CD4-positive, alpha-beta T cell treated with Interleukin-21 for 1 hour (primary cell): ENCODE measurements at regions not wholly inside any gene's neighbourhood (a gene's known extent, or its start where the extent isn't known, plus 50 kb on each side); places are given as distances from the start of the nearest gene placed in this dataset.

Source experiments
- DNase-seq: peaks from one replicate; pipeline ENCODE4 v3.0.0-alpha.2; 2020

DNA sequence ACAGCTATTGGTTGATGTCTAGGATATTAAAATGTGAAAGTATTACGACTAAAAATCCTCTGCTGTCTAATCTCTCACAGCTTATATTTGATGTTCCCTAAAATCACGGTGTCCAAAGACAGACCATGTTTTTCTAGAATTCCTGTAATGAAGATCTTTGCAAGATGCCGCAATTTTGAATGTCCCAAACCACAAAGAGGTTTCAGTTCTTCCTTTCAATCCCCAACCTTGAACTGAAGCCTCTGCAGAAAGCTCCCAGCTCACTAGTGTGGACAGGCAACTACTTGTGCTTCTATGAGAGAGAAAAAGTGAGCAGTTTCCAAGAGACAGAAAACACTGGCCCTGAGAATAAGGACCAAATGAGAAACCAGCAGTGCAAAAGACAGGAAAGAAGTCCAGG lies 370.1 kb downstream of the FOXA2 start:
- no peak for DNase-seq

DNA sequence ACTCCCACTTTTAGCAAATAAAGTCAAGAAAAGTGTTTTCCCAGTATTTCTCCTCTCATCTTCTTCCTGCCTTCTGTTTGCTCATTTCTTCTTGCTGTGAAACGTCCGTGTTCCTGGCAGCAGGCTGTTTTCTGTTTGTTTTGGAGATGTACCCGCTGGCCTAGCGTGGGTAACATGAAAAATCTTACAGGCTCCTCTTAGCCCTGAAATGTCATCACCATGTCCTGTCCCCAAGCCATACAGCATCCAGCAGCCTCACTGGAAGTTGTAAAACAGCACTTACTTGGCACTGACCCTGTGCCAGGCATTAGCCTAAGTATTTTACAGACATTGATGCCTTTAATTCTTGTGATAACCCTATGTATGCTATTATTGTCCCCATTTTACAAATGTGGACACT lies 371.1 kb downstream of the FOXA2 start:
- no peak for DNase-seq

- DNase-seq = no peak
These were observed 377.1 kb downstream of the FOXA2 start for GRCh38 chr20:22207280-22207679.

- no peak for DNase-seq
These were observed 379.6 kb downstream of the FOXA2 start for GRCh38 chr20:22204801-22205200.

DNA sequence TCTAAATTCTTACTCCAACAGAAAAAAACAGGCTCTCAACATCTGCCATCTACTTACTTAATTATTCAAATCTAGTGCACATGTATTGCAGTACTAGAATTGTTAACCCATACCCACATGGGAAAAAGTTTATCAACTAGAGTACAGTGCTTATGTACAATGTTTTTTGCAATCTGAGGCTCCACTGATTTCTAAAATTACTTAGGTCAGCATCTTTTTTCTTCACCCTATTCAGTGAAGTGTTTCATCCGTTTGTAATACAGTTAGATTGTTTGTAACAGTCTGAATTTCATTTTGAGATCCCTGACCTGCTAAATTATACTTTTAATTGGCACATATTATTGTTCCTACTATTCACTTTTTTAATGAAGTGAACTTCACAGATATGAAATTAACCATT lies 402.2 kb downstream of the FOXA2 start:
- no peak for DNase-seq

- DNase-seq = no peak
These were observed 404.1 kb downstream of the FOXA2 start for GRCh38 chr20:22180244-22180643.

GRCh38 chr20:22160101-22160652 lies 424.2 kb downstream of the FOXA2 start:
- DNase-seq = no peak

- no peak for DNase-seq
These were observed 425.1 kb downstream of the FOXA2 start for GRCh38 chr20:22159276-22159675.

DNA sequence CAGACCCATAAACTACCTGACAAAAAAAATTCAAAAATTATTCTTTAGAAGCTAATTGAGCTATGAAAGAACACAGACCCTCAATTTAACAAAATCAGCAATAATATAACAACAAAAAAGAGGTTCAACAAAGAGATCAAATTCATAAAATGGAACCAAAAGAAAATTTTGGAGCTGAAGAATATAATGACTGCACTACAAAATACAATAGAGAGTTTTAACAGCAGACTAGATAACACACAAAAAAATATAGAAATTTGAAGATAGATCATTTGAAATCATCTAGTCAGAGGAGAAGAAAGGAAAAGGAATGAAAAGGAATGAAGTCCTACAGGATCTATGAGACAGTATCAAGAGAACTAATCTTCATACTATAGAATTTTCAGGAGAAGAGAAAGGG lies 422.1 kb downstream of the PAX1 start:
- DNase-seq = no peak

DNA sequence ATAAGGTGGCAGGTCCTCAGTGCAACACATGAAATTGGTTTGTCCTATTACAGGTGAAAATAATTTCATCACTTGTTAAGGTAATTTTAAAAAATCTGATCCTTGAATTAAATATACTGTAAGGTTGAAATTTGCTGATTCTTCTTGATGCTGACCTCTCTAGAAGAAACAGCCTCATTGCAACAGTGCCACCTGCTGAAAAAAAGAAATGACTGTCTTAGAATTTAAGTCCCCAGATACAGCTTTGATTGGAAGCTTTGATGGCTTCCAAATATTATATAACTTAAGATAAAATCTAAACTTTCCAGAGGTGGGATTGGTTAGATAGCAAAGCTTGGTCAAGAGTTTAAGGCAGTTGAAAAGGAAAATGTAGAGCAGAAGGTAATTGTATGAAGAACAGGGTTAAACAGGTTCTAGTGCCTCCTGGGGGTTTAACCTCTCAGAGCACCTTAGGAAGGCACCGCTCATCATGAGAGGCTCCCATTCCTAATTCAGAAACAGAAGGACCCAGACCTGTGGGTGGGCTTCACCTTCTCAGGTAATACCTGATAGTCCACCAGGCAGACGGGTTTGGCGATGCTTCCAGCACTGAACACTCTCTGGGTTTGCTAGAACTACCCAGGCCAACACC lies 401.0 kb downstream of the PAX1 start:
- DNase-seq = no peak

DNA sequence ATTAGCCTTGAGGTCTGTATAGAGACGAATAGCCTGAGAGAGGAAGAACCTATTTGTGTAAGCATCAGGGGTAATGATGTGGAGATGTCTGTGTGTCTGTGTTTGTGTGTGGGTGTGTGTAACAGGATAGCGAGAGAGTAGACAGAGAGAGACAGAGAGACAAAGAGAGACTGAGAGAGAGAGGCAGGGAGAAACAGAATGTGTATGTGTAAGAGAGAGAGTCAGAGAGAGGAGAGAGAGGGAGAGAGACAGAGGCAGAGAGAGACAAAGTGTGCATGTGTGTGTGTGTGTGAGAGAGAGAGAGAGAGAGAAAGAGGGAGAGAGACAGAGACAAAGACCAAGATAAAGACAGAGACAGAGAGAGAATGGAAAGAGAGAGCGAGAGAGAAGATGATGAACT lies 396.1 kb downstream of the PAX1 start:
- no peak for DNase-seq

- no peak for DNase-seq
These were observed 395.2 kb downstream of the PAX1 start for GRCh38 chr20:22100686-22101085.

- DNase-seq = no peak
These were observed 393.9 kb downstream of the PAX1 start for GRCh38 chr20:22099348-22099747.

DNA sequence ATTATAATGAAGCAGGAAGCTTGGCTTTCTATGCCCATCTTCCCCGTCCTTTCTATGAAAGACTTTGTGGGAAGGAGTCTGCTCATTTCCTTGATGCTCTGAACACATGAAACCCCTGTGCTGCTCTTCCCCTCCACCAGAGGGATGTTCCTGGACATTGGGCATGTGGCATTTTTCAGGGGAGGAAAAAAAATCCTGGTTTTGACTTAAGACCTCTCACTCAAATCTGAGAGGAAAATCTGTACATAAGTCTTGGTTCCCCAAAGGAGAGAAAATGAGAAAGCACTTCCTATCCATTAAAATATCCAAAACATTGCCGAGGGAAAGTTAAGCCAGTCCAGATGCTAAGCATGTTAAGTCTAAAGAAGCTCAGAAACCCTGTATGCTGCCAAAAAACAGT lies 393.0 kb downstream of the PAX1 start:
- no peak for DNase-seq

DNA sequence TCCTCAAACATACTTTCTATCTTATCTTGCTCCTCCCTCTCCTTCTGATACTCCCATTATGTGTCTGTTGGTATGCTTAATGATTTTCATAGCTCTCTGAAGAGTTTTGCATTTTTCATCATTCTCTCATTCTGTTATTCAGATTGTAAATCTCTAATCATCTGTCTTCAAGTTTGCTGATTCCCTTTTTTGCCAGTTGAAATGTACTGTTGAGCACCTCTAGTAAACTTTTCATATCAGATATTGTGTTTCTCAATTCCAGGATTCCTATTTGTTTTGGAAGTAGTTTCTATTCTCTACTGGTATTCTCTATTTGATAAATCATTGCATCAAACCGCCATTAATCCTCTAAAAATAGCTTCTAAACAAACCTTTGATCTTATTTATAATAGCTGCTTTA lies 387.7 kb downstream of the PAX1 start:
- DNase-seq = no peak

DNA sequence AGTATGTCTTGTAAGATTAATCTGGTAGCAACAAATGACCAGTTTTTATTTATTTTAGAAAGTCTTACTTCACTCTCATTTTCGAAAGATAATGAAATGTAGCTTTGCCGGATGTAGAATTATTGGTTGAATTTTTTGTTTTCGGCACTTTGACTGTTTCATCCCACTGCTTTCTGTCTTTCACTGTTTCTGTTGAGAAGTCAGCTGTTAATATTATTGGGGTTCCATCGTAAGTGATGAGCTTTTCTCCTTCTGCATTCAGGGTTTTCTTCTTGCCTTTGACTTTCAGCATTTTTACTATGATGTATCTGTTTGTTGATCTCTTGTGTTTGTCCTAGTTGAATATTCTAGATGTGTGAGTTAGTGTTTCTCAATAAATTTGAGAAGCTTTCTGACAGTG lies 383.4 kb downstream of the PAX1 start:
- no peak for DNase-seq

- no peak for DNase-seq
These were observed 375.5 kb downstream of the PAX1 start for GRCh38 chr20:22080985-22081384.

DNA sequence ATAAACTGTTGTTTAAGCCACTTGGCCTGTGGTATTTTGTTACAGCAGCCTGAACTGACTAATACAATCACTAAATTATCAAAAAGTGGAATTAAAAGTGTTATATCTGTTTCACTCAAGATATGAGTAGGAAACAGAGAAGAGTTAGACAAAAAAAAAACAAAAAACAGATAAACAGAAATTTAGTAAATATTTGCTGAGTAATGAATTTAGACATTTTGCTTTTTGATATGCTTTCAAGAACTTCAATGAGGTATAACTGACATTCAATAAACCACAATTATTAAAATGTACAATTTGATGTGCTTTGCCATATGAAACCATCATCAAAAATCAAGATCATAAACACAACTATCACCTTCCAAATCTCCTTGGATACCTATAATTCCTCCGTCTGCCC lies 369.2 kb downstream of the PAX1 start:
- DNase-seq = no peak

DNA sequence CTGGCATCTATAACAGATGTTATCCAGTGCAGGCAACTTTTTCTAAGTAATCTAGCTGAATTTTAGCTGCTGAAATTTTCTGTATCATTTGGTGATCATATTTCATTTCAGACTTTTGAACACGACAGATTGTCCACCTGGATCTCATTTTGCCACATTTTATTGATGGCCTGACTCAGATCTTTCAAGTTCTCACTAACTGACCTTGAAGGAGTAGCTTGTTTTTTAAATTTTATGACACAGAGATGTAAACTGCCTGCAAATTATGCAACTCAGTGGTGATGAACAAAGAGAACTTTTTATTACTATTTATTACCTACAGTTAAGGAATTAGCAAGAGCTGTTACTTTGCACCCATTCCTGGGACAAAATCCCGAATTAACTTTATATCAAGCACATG lies 366.4 kb downstream of the PAX1 start:
- no peak for DNase-seq

GRCh38 chr20:22070610-22071058 lies 365.2 kb downstream of the PAX1 start:
- no peak for DNase-seq

GRCh38 chr20:22063753-22064152 lies 358.3 kb downstream of the PAX1 start:
- DNase-seq = no peak

DNA sequence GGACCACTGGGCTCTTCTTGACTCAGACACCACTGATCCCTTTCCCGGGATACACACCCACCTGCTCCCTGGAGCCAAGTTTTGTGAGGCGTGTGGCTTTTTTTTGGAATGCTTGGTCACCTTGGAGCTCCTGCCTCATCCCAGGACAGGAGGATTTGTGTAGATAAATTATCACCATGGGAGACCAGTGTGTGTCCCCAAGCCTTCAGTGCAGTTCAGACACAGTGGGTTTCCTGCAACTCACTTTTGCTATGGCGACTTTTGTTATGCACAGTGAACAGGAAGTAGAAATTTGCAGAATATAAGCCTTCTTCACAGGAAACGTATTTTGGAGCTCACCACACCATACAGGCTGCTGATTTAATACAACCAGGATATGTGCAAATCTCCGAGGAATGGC lies 357.4 kb downstream of the PAX1 start:
- DNase-seq = no peak

DNA sequence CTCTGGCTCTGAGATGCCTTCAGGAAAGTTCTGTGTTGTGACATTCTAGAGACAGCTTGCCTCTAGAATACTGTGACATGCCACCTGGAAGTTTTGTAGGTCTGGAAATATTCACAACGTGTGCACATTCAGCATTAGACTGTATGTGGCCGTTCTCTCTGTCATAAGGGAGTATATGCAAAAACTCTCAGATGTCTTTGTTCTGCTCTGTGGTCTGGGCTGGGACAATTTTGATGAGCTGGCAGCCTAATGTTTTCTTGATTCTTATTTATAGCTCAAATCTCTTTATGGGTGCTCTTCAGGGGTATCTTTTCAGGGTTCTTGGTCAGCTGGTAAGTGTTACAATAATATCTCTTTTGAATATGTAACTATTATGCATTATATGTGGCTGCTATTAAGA lies 355.1 kb downstream of the PAX1 start:
- DNase-seq = no peak

DNA sequence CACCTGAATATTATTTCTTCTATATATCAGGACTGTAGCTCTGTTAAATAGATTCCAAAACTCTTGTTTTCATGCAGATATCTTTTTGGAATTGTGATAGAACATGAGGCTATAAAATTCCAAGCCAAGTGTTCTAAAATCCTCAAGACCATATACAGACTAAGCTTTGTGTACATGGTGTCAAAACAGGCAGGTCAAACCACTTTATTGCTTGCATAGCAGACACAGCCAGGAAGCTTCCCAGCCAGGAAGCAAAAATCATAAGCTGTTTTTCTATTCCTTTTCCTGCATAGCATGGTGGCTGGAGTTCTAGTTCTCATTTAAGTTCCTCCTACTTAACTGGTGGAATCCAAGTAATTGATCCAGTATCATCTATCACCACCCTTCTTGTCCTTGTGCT lies 353.3 kb downstream of the PAX1 start:
- no peak for DNase-seq

GRCh38 chr20:22055981-22056380 lies 350.5 kb downstream of the PAX1 start:
- no peak for DNase-seq
